ENCODE measurements at regions not wholly inside any gene's neighbourhood (a gene's known extent, or its start where the extent isn't known, plus 50 kb on each side); places are given as distances from the start of the nearest gene placed in this dataset.

GRCh38 chr10:2858452-2858851, 208.9 kb upstream of the PFKP start:
- no peaks in the 10 kb centered on the region for H3K36me3 ChIP-seq

GRCh38 chr10:2856598-2856997, 210.8 kb upstream of the PFKP start:
- Histone ChIP-seq H3K27ac (no peak overlapping the region), H3K4me3 (no peak overlapping the region), H3K27me3 (no peaks in the 10 kb centered on the region), H3K4me1 (ENCODE audit: low read depth) (peaks cover 4% of the 10 kb centered on the region), H3K36me3 (no peaks in the 10 kb centered on the region), H3K9me3 (ENCODE audit: low read depth) (no peaks in the 10 kb centered on the region)
- DNase-seq (ENCODE audit: low read depth in 1 of 2, low spot score in 1 of 2) = no peak
- TF ChIP-seq CTCF (IDR thresholded peaks at IDR 0.05; ENCODE audit: low read depth, low read length) = no peak

More at GRCh38 chr10:2858452-2858851, 208.9 kb upstream of the PFKP start:
- H3K4me1 ChIP-seq (ENCODE audit: low read depth) = peaks cover 15% of the 10 kb centered on the region
- H3K9me3 ChIP-seq (ENCODE audit: low read depth) = no peaks in the 10 kb centered on the region
- H3K4me3 ChIP-seq = no peak overlapping the region
- H3K27me3 ChIP-seq = no peaks in the 10 kb centered on the region
- TF ChIP-seq CTCF (IDR thresholded peaks at IDR 0.05; ENCODE audit: low read depth, low read length) = no peak
- no peak for DNase-seq (ENCODE audit: low read depth in 1 of 2, low spot score in 1 of 2)
- H3K27ac ChIP-seq = no peak overlapping the region

DNA sequence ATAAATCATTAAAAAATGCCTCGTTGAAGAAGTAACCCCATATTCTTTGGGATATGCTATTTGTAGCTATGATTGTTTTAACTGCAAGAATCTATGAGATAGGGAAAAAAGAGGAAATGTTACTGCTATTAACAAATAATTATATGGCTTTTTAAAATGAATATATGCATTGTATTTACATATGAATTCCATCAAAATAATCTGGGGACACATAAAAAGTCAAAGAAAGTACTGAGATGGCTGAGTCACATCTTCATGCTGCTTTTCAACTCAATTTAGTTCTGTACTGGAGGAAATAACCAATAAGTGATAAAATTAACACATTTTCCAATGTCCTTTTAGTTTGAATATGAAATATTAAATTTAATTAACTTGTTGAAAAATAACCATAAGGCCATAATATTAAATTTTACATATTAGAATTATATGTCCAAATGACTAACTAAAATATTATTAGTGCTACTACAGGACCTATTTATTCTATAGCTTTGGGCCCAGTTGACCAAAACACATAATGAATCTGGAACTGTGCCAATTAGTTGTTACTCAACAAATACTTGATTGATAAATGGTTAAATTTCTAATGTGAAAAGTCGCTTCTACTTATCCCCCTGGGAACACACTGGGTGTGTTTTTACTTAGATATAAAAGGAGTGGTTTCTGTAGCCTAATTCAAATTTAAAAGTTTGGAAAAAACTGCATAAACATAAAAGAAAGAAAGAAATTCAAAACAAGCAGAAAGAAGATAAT, 214.6 kb upstream of the PFKP start:
- no peaks in the 10 kb centered on the region for H3K36me3 ChIP-seq
- no peak for TF ChIP-seq CTCF (IDR thresholded peaks at IDR 0.05; ENCODE audit: low read depth, low read length)

DNA sequence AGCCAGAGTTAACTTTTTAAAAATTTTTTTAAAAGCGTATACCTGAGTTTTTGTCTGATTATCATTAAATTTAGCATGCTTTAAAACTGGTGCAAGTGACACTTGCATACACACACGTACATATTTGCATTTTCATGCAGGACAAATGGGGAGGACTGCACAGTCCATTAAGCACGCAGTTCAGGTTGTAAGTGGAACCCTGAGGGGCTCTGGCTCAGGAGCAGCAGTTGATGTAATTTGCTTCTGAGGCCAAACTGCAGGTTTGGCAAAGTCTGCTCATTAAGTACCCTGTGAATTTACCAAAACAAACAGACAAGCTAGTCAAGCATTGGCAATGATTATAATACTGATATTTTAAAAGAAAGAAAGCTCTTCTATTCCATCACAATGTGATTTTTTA, 215.8 kb upstream of the PFKP start:
- Histone ChIP-seq H3K9me3 (ENCODE audit: low read depth) (no peaks in the 10 kb centered on the region), H3K27ac (no peak overlapping the region), H3K27me3 (no peaks in the 10 kb centered on the region), H3K36me3 (no peaks in the 10 kb centered on the region), H3K4me1 (ENCODE audit: low read depth) (no peaks in the 10 kb centered on the region), H3K4me3 (no peak overlapping the region)
- DNase-seq (ENCODE audit: low read depth in 1 of 2, low spot score in 1 of 2) = no peak
- TF ChIP-seq CTCF (IDR thresholded peaks at IDR 0.05; ENCODE audit: low read depth, low read length) = no peak

More for the DNA sequence above, 214.6 kb upstream of the PFKP start:
- Histone ChIP-seq H3K27me3 (no peaks in the 10 kb centered on the region), H3K9me3 (ENCODE audit: low read depth) (no peaks in the 10 kb centered on the region), H3K4me1 (ENCODE audit: low read depth) (no peaks in the 10 kb centered on the region), H3K4me3 (no peak overlapping the region), H3K27ac (no peak overlapping the region)
- no peak for DNase-seq (ENCODE audit: low read depth in 1 of 2, low spot score in 1 of 2)

DNA sequence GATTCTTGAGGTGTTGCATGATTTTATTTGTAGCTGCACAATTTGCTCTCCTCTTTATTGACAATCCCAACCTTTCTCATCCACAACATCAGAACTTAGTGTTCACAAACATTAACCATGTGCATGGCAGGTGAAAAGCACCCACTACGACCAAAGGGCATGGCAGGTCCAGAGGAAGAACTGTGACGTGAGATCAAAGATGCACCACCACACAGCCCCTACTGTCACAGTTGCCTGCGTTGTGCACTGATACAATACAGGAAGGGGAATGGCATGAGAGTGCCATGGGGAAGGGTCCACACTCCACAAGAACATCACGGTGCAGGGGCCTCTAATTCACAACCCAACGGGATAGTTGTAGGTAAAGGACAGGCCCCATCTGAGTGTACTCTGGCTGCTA, 217.1 kb upstream of the PFKP start:
- no peaks in the 10 kb centered on the region for H3K27me3 ChIP-seq
- no peak overlapping the region for H3K27ac ChIP-seq
- no peak for TF ChIP-seq CTCF (IDR thresholded peaks at IDR 0.05; ENCODE audit: low read depth, low read length)
- H3K4me3 ChIP-seq = no peak overlapping the region
- no peaks in the 10 kb centered on the region for H3K4me1 ChIP-seq (ENCODE audit: low read depth)
- H3K36me3 ChIP-seq = no peaks in the 10 kb centered on the region
- DNase-seq (ENCODE audit: low read depth in 1 of 2, low spot score in 1 of 2) = no peak
- H3K9me3 ChIP-seq (ENCODE audit: low read depth) = no peaks in the 10 kb centered on the region

Data from cardiac muscle cell (in vitro differentiated cells and primary cell).